HEK293 (cell line): ENCODE measurements at regions not wholly inside any gene's neighbourhood (a gene's known extent, or its start where the extent isn't known, plus 50 kb on each side); places are given as distances from the start of the nearest gene placed in this dataset.

Experiments used
- CTCF ChIA-PET: fragments of 350-600 bp; formaldehyde crosslinking; extraction: SDS; loops from one replicate; lab custom pipeline; 2021; ENCODE audit warnings: antibody characterized with exemption; lab: Yijun Ruan, JAX
- POLR2A ChIA-PET: fragments of 300-600 bp; formaldehyde crosslinking; extraction: SDS; loops from one replicate; lab custom pipeline; 2020; ENCODE audit warnings: antibody characterized with exemption, inconsistent platforms; lab: Yijun Ruan, JAX
- H3K27ac ChIP-seq: fragments of 200-500 bp; sonication (Bioruptor generic); 2 replicates; pipeline ENCODE4 v1.5.1; 2014; ENCODE audit warnings: low read depth, low read length, control low read depth, inconsistent platforms; ENCODE audit errors: extremely low read depth
- H3K36me3 ChIP-seq, 2 experiments: fragments of 200-500 bp in 1 of 2; sonication (Bioruptor generic) in 1 of 2; 1 replicate in 1 of 2; 2 replicates in 1 of 2; pipeline ENCODE4 v1.5.1; 2014 to 2017; ENCODE audit warnings: inconsistent platforms in 2 of 2, low read length in 2 of 2; ENCODE audit not compliant: control insufficient read depth in 2 of 2, insufficient read depth in 1 of 2
- H3K4me1 ChIP-seq: fragments of 200-500 bp; sonication (Bioruptor generic); 2 replicates; pipeline ENCODE4 v1.5.1; 2014; ENCODE audit warnings: mild to moderate bottlenecking, low read length, inconsistent platforms; ENCODE audit not compliant: control insufficient read depth, insufficient read depth
- H3K4me3 ChIP-seq: 2 replicates; pipeline ENCODE4 v1.5.1; 2011; ENCODE audit warnings: low read depth, mild to moderate bottlenecking, control low read depth, low read length, moderate library complexity
- H3K9me3 ChIP-seq: fragments of 200-500 bp; sonication (Bioruptor generic); 2 replicates; pipeline ENCODE4 v1.5.1; 2014; ENCODE audit warnings: low read depth, low read length, inconsistent platforms; ENCODE audit not compliant: control insufficient read depth, insufficient read depth
- IKZF3 ChIP-seq: fragments of 450-650 bp; IDR thresholded peaks from 2 replicates; pipeline ENCODE4 v1.5.0; 2018; ENCODE audit warnings: missing biosample characterization, mild to moderate bottlenecking, missing genetic modification characterization, moderate library complexity
- KLF7 ChIP-seq: fragments of 450-650 bp; formaldehyde crosslinking; IDR thresholded peaks from 2 replicates; pipeline ENCODE4 v1.5.1; 2016; ENCODE audit warnings: missing biosample characterization, missing genetic modification characterization, borderline replicate concordance
- REPIN1 ChIP-seq: fragments of 450-650 bp; formaldehyde crosslinking; IDR thresholded peaks from 2 replicates; pipeline ENCODE4 v1.5.1; 2017; ENCODE audit warnings: missing biosample characterization, missing genetic modification characterization, low read depth
- ZBTB17 ChIP-seq: fragments of 450-650 bp; formaldehyde crosslinking; IDR thresholded peaks from 2 replicates; pipeline ENCODE4 v1.5.1; 2016; ENCODE audit warnings: missing biosample characterization, missing genetic modification characterization
- ZNF112 ChIP-seq: fragments of 450-650 bp; formaldehyde crosslinking; IDR thresholded peaks from 2 replicates; pipeline ENCODE4 v1.5.0; 2017; ENCODE audit warnings: missing biosample characterization, missing genetic modification characterization
- ZNF184 ChIP-seq: fragments of 450-650 bp; IDR thresholded peaks from 2 replicates; pipeline ENCODE4 v1.5.1; 2018; ENCODE audit warnings: missing biosample characterization, mild to moderate bottlenecking, missing genetic modification characterization
- ZNF223 ChIP-seq: fragments of 450-650 bp; formaldehyde crosslinking; IDR thresholded peaks from 2 replicates; pipeline ENCODE4 v1.5.1; 2016; ENCODE audit warnings: missing biosample characterization, missing genetic modification characterization
- ZNF292 ChIP-seq: fragments of 450-650 bp; formaldehyde crosslinking; IDR thresholded peaks from 2 replicates; pipeline ENCODE4 v1.5.1; 2016; ENCODE audit warnings: low read depth, missing biosample characterization, missing genetic modification characterization, borderline replicate concordance
- ZNF311 ChIP-seq: fragments of 450-650 bp; formaldehyde crosslinking; IDR thresholded peaks from 2 replicates; pipeline ENCODE4 v1.5.1; 2017; ENCODE audit warnings: missing biosample characterization, missing genetic modification characterization, borderline replicate concordance
- ZNF324 ChIP-seq: fragments of 450-650 bp; formaldehyde crosslinking; IDR thresholded peaks from 2 replicates; pipeline ENCODE4 v1.5.1; 2016; ENCODE audit warnings: missing biosample characterization, missing genetic modification characterization
- ZNF341 ChIP-seq: fragments of 450-650 bp; formaldehyde crosslinking; IDR thresholded peaks from 2 replicates; pipeline ENCODE4; 2016; ENCODE audit warnings: low read depth, missing biosample characterization, missing genetic modification characterization
- ZNF433 ChIP-seq: fragments of 450-650 bp; formaldehyde crosslinking; IDR thresholded peaks from 2 replicates; pipeline ENCODE4 v1.5.1; 2016; ENCODE audit warnings: missing biosample characterization, missing genetic modification characterization, low read depth
- ZNF530 ChIP-seq: fragments of 450-650 bp; formaldehyde crosslinking; IDR thresholded peaks from 2 replicates; pipeline ENCODE4 v1.5.1; 2016; ENCODE audit warnings: low read depth, missing biosample characterization, missing genetic modification characterization
- ZNF549 ChIP-seq: fragments of 450-650 bp; IDR thresholded peaks from 2 replicates; pipeline ENCODE4 v1.5.1; 2018; ENCODE audit warnings: missing biosample characterization, missing genetic modification characterization, mild to moderate bottlenecking, inconsistent platforms, moderate library complexity
- ZNF600 ChIP-seq: fragments of 450-650 bp; formaldehyde crosslinking; IDR thresholded peaks from 2 replicates; pipeline ENCODE4 v1.5.1; 2016; ENCODE audit warnings: missing biosample characterization, missing genetic modification characterization
- ZNF660 ChIP-seq: fragments of 450-650 bp; IDR thresholded peaks from 2 replicates; pipeline ENCODE4 v1.5.1; 2018; ENCODE audit warnings: missing biosample characterization, mild to moderate bottlenecking, missing genetic modification characterization
- ZNF747 ChIP-seq: fragments of 450-650 bp; formaldehyde crosslinking; IDR thresholded peaks from 2 replicates; pipeline ENCODE4 v1.5.1; 2016; ENCODE audit warnings: missing biosample characterization, missing genetic modification characterization
- ZNF768 ChIP-seq: fragments of 450-650 bp; formaldehyde crosslinking; IDR thresholded peaks from 2 replicates; pipeline ENCODE4 v1.5.1; 2018; ENCODE audit warnings: missing biosample characterization, mild to moderate bottlenecking, missing genetic modification characterization
- ZNF785 ChIP-seq: fragments of 450-650 bp; formaldehyde crosslinking; IDR thresholded peaks from 2 replicates; pipeline ENCODE4 v1.5.1; 2016; ENCODE audit warnings: missing biosample characterization, missing genetic modification characterization
- ZSCAN30 ChIP-seq: fragments of 450-650 bp; IDR thresholded peaks from 2 replicates; pipeline ENCODE4 v1.5.1; 2018; ENCODE audit warnings: missing biosample characterization, mild to moderate bottlenecking, missing genetic modification characterization, moderate library complexity
- TF ChIP-seq, protein P1 (sequence below): fragments of 450-650 bp; formaldehyde crosslinking; IDR thresholded peaks from 2 replicates; pipeline ENCODE4 v1.5.1; 2016; ENCODE audit warnings: missing biosample characterization, missing genetic modification characterization, borderline replicate concordance
- TF ChIP-seq, protein P2 (sequence below): fragments of 450-650 bp; formaldehyde crosslinking; IDR thresholded peaks from 2 replicates; pipeline ENCODE4 v1.5.1; 2016; ENCODE audit warnings: missing biosample characterization, missing genetic modification characterization
- TF ChIP-seq, protein P3 (sequence below): fragments of 450-650 bp; formaldehyde crosslinking; IDR thresholded peaks from 2 replicates; pipeline ENCODE4 v1.5.1; 2016; ENCODE audit warnings: missing biosample characterization, missing genetic modification characterization
- TF ChIP-seq, protein P4 (sequence below): fragments of 450-650 bp; formaldehyde crosslinking; IDR thresholded peaks from 2 replicates; pipeline ENCODE4 v1.5.0; 2017; ENCODE audit warnings: missing biosample characterization, missing genetic modification characterization, borderline replicate concordance

DNA sequence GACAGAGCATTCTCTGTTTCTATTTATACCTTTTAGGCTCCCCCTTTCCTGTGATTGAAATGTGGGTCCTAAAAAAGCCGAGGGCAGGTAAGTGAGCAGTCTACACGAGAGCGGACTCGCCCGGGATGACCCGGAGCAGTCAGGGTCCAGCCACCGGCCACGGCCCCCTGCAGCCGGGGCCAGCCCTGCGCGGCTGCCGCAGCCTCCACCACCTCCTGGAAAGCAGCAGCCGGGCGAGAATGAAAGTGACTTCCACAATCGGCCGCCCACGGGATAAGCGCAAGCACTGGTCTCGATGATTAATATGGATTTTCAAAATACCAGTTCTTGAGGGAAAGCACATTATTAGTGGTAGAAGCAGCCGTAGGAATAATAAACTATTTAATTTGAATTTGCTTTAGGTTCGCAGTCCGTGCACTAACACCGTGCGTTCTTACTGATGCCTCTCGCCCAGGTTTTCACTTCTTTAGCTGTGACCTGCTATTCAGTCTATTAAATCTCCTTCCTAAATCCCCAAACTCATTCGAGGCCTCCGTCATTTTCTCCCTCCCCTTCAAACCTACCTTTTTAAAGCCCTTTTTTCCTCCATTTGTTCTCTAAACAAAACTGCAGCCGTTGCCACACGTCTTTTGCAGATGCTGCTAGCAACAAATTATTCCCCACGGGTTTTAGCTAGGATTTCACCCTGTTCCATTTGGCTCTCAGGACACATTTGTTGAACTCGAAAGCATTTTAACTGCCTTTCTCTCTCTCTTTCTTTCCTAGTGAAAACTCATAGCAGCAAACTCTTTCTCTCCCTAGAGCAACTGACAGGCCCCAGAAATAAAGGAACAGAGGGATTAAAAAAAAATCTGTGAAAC, 1015.1 kb upstream of the PIK3C3 start:
- POLR2A ChIA-PET: no interaction called here
- TF ChIP-seq ZNF292 (no peak), ZNF549 (tag by site-specific recombination) (no peak), ZNF530 (tag by site-specific recombination) (no peak), IKZF3 (no peak), ZNF433 (no peak), ZNF341 (no peak), ZNF747 (no peak)
- TF ChIP-seq, protein P1, sequence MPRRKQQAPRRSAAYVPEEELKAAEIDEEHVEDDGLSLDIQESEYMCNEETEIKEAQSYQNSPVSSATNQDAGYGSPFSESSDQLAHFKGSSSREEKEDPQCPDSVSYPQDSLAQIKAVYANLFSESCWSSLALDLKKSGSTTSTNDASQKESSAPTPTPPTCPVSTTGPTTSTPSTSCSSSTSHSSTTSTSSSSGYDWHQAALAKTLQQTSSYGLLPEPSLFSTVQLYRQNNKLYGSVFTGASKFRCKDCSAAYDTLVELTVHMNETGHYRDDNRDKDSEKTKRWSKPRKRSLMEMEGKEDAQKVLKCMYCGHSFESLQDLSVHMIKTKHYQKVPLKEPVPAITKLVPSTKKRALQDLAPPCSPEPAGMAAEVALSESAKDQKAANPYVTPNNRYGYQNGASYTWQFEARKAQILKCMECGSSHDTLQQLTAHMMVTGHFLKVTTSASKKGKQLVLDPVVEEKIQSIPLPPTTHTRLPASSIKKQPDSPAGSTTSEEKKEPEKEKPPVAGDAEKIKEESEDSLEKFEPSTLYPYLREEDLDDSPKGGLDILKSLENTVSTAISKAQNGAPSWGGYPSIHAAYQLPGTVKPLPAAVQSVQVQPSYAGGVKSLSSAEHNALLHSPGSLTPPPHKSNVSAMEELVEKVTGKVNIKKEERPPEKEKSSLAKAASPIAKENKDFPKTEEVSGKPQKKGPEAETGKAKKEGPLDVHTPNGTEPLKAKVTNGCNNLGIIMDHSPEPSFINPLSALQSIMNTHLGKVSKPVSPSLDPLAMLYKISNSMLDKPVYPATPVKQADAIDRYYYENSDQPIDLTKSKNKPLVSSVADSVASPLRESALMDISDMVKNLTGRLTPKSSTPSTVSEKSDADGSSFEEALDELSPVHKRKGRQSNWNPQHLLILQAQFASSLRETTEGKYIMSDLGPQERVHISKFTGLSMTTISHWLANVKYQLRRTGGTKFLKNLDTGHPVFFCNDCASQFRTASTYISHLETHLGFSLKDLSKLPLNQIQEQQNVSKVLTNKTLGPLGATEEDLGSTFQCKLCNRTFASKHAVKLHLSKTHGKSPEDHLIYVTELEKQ (tag by site-specific recombination): no peak
- TF ChIP-seq, protein P2, sequence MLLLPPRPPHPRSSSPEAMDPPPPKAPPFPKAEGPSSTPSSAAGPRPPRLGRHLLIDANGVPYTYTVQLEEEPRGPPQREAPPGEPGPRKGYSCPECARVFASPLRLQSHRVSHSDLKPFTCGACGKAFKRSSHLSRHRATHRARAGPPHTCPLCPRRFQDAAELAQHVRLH (tag by site-specific recombination): no peak
- TF ChIP-seq, protein P3, sequence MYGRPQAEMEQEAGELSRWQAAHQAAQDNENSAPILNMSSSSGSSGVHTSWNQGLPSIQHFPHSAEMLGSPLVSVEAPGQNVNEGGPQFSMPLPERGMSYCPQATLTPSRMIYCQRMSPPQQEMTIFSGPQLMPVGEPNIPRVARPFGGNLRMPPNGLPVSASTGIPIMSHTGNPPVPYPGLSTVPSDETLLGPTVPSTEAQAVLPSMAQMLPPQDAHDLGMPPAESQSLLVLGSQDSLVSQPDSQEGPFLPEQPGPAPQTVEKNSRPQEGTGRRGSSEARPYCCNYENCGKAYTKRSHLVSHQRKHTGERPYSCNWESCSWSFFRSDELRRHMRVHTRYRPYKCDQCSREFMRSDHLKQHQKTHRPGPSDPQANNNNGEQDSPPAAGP: no peak
- H3K4me1 ChIP-seq: no peaks in the 10 kb centered on the region

DNA sequence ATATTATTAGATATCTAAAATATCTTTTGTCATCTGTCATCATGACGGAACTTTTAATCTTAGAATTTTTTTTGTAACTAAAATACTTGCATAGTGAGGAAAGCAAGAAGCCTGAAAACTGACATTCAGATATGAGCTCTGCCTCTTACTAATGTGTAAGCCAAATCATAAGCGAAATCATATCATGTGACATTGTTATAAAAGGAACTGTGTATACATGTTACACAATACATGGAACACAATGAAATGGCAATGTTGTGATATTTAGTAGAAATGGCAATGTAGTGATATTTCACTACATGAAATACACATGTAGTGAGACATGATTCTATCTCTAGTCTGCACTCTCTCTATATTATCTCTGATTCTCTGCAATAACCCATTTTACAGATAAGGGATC, 1016.4 kb upstream of the PIK3C3 start:
- Histone ChIP-seq H3K36me3 (no peaks in the 10 kb centered on the region), H3K4me3 (no peak overlapping the region), H3K9me3 (no peaks in the 10 kb centered on the region), H3K4me1 (no peaks in the 10 kb centered on the region), H3K27ac (no peak overlapping the region)
- POLR2A ChIA-PET: no interaction called here
- TF ChIP-seq REPIN1 (tag by site-specific recombination): no peak
- no peak for TF ChIP-seq ZNF324
- TF ChIP-seq ZNF660: no peak
- no peak for TF ChIP-seq ZNF184
- TF ChIP-seq ZBTB17 (tag by site-specific recombination): no peak
- no peak for TF ChIP-seq ZNF341
- TF ChIP-seq ZNF768 (tag by site-specific recombination): no peak
- TF ChIP-seq, protein P4, sequence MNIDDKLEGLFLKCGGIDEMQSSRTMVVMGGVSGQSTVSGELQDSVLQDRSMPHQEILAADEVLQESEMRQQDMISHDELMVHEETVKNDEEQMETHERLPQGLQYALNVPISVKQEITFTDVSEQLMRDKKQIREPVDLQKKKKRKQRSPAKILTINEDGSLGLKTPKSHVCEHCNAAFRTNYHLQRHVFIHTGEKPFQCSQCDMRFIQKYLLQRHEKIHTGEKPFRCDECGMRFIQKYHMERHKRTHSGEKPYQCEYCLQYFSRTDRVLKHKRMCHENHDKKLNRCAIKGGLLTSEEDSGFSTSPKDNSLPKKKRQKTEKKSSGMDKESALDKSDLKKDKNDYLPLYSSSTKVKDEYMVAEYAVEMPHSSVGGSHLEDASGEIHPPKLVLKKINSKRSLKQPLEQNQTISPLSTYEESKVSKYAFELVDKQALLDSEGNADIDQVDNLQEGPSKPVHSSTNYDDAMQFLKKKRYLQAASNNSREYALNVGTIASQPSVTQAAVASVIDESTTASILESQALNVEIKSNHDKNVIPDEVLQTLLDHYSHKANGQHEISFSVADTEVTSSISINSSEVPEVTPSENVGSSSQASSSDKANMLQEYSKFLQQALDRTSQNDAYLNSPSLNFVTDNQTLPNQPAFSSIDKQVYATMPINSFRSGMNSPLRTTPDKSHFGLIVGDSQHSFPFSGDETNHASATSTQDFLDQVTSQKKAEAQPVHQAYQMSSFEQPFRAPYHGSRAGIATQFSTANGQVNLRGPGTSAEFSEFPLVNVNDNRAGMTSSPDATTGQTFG (tag by site-specific recombination): no peak
- TF ChIP-seq ZNF785 (tag by site-specific recombination): no peak
- no peak for TF ChIP-seq ZNF600
- TF ChIP-seq ZNF112 (tag by site-specific recombination): no peak
- no peak for TF ChIP-seq ZNF223 (tag by site-specific recombination)
- no peak for TF ChIP-seq ZSCAN30 (tag by site-specific recombination)
- no peak for TF ChIP-seq ZNF311 (tag by site-specific recombination)
- no peak for TF ChIP-seq KLF7 (tag by site-specific recombination)
- CTCF ChIA-PET: interaction anchor here (0.6 kb wide), 1 partner anchor 10 kb away, joined by 4 read pairs; no protein-coding TSS in a partner anchor

More for the DNA sequence above, 1015.1 kb upstream of the PIK3C3 start:
- CTCF ChIA-PET: interaction anchor here (0.6 kb wide), 1 partner anchor 168 kb away, joined by 3 read pairs; no protein-coding TSS in a partner anchor
- no peak overlapping the region for H3K27ac ChIP-seq
- H3K36me3 ChIP-seq: no peaks in the 10 kb centered on the region
- H3K9me3 ChIP-seq: no peaks in the 10 kb centered on the region
- H3K4me3 ChIP-seq: no peak overlapping the region
